SKM-1 (cell line): ENCODE measurements at regions not wholly inside any gene's neighbourhood (a gene's known extent, or its start where the extent isn't known, plus 50 kb on each side); places are given as distances from the start of the nearest gene placed in this dataset.
"Not testable (repeated sequence)": the region's sequence is repeated elsewhere in the genome, so short reads cannot be mapped to it uniquely, and the experiment has no call there.

Experiments
- DNase-seq: peaks from one replicate; lab custom pipeline; 2025; ENCODE audit not compliant: unreplicated experiment; lab: John Stamatoyannopoulos, UW

- DNase-seq: no peak
These were observed 1360.4 kb downstream of the BRINP3 start for GRCh38 chr1:189117072-189117770.

DNA sequence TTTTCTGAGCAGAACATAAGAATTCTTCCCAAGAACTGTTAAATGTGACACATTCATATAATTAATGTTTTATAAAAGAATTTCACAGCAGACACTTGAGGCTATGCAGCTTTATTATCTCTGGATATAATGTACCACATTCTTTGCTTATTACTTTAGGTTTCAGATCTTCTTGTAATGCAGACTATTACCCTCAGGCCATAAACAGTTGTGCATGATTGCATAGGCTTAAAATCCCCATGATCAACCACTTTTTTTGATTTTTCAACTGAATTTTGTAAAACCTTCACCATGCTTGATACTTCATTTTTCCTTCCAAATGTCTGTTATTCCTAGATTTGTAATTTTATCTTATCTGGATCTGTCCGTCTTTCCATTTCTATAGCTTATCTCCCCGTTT, 1355.7 kb downstream of the BRINP3 start:
- no peak for DNase-seq

- DNase-seq: no peak
These were observed 1352.0 kb downstream of the BRINP3 start for GRCh38 chr1:189125694-189126093.

GRCh38 chr1:189131576-189131975, 1346.1 kb downstream of the BRINP3 start:
- no peak for DNase-seq

DNA sequence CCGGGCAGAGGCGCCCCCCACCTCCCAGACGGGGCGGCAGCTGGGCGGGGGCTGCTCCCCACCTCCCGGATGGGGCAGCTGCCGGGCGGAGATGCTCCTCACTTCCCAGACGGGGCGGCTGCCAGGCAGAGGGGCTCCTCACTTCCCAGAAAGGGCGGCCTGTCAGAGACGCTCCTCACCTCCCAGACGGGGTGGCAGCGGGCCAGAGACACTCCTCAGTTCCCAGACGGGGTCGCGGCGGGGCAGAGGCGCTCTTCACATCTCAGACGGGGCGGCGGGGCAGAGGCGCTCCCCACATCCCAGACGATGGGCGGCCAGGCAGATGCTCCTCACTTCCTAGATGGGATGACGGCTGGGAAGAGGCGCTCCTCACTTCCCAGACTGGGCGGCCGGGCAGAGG, 1337.9 kb downstream of the BRINP3 start:
- not testable (repeated sequence) for DNase-seq

- DNase-seq: no peak
These were observed 1336.6 kb downstream of the BRINP3 start for GRCh38 chr1:189141056-189141455.

DNA sequence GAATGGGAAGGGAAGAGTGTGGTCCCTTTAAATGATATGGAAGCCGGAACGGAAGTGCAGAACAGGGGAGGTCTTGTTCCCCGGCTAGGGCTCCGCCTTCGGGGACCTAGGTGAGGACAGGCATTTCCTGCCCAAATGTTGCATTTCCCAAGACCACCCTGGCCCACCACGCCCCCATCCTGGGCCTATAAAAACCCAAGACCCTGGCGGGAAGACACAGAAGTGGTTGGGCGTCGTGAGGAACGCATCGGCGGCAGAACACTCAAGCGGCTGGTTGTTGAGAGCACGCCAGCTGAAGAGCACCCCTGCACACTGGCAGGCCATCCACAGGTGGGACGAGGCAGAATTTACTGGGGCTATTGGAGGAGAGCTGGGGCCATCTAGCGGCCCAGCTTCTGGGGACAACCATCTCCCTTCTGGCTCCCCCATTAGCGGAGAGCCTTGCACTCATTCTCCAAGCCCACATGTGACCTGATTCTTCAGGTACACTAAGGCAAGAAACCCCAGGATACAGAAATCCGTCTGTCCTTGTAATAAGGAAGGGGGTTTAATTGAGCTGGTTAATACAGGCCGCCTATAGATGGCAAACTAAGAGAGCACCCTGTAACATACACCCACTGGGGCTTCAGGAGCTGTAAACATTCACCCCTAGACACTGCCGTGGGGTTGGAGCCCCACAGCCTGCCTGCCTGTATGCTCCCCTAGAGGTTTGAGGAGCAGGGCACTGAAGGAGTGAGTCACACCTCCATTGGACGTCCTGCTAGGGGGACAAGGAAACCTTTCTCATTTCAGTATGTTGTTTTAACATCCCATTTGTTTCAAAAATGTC, 1327.9 kb downstream of the BRINP3 start:
- no peak for DNase-seq

DNA sequence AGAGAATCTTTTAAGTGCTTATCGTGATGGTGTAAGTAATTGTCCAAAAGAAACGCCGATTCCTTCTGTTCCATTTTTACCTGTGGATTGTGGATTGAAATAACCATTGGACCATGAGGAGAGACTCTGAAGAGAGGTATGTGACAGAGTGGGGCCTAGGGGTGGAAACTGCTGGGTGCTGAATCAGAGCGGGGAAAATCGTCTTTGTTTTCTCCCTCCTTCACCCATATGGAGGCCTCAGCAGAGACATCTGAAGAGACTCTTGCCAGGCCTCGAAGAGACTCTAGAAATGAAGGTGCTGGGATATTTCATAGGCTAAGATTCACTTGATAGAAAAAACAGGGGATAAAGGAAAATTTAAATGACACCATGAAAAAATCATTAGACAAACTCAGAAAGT, 1327.0 kb downstream of the BRINP3 start:
- DNase-seq: no peak

DNA sequence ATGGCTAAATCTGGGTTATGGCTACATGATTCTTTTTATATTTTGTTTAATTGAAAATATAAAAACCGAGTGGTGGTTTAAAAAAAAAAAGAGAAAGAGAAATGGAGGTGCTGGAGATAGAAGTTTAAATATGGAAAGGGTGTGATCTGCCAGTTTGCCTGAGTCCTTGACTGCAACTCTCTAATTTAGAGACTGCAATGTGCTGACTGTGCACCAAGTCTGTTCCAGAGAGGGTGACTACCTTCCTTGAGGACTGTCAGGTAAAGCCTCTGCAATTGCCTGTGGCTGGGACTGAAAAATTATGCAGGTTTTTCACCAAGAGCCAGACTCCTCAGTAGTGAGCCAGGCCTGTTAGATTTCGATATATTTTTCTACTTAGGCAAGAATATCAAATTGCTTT, 1326.3 kb downstream of the BRINP3 start:
- DNase-seq: no peak

DNA sequence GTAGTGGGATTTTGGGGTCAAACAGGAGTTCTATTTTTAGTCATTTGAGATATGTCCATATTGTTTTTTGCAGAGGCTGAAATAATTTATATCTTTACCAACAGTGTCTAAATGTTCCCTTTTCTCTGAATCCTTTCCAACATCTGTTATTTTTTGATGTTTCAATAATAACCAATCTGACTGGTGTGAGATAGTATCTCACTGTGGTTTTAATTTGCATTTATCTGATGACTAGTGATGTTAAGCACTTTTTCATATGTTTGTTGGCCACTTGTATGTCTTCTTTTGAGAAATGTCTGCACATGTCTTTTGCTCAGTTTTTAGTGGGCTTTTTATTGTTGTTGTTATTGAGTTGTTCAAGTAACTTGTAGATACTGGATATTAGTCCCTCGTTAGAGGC, 1325.0 kb downstream of the BRINP3 start:
- DNase-seq: no peak

DNA sequence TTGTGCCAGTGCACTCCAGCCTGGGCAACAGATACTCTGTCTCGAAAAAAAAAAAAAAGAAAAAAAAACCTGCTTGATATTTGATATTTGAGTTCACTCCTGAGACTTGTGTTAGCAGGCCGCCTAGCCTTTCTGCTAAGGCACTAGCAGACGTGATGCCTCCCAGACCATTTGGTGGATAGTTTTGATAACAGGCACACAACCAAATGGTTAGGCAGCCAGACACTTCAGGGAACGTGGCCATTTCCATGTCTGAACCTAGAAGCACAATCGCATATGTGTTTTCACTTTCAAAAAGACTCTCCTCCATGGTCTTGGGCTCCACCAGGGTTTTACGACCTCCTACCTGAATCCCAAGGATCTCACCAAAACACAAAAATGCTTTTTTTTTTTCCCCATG, 1319.5 kb downstream of the BRINP3 start:
- DNase-seq: no peak

- DNase-seq: no peak
These were observed 1301.8 kb downstream of the BRINP3 start for GRCh38 chr1:189175889-189176288.

GRCh38 chr1:189180057-189180456, 1297.6 kb downstream of the BRINP3 start:
- no peak for DNase-seq

DNA sequence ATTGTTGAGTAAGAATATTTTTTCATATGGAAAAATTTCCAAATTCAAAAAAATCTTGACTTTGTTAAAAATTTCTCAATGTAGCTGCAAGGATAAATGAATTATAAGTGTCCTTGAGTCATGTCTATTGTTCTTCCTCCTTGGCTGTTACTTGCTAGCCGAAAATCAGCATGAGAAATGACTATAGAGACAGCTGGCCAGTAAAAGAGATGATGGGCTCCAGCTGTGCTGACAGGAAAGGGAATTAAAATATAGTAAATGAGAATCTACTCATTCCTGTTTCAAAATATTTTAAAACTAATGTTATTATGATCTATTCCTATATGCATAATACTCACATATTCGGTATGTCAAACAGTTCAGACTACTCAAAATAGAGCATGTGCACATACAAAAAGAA, 1292.6 kb downstream of the BRINP3 start:
- no peak for DNase-seq

GRCh38 chr1:189192741-189193520, 1284.7 kb downstream of the BRINP3 start:
- DNase-seq: no peak

DNA sequence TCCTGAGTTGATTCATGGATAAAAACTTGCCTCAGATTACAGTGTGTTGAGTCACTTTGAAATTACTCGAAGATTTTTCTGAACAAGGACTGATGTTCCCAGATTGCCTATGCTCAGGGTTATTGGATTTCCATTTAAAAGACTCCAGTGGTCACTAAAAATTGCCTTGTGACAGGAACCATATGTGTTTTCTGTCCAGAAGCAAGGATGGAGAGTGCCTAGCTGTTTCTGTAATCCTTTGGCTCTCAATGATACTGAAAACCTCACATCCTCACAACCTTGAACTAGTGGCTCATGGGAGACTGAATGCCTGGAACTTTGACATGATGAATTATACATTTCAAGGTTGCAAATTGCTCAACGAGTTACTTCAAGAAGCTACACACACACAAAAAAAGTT, 1271.8 kb downstream of the BRINP3 start:
- no peak for DNase-seq

- no peak for DNase-seq
These were observed 1271.0 kb downstream of the BRINP3 start for GRCh38 chr1:189206617-189207016.

DNA sequence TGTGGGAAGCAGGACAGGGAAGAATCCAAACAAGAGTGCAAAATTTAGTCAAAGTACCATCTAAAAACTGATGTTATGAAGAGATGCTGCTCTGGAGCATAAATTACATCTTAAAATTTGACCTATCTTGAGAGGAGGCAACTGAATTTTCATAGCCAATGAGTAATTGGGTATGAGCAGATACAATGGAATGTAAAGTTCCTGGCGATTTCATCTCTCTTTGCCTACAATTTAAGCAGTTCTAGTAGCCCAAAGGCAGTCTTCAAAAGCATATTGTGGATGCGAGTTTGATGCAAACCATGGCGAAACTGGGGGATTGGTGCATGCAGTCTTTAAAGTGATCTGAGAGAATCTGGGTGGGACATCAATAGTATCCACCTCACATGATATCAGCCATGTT, 1265.9 kb downstream of the BRINP3 start:
- DNase-seq: no peak

DNA sequence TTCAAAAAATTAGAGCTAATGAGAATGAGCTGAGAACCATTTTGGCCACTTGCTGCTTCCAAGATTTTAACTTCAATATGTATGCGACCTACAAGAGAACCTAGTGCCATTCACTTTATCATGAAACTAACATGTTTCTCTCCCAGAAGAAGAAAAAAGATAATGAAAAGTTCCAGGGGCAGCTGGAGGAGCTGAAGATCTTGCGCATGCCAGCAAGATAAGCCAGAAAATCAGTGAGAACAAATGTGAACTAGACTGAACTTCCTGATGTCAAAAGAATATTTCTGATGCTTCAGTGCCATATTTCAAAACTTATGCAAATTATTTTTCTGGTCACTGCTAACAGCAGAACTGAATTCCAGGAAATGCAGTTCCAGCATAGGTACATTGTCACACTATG, 1265.1 kb downstream of the BRINP3 start:
- DNase-seq: no peak

GRCh38 chr1:189216886-189217285, 1260.8 kb downstream of the BRINP3 start:
- no peak for DNase-seq

DNA sequence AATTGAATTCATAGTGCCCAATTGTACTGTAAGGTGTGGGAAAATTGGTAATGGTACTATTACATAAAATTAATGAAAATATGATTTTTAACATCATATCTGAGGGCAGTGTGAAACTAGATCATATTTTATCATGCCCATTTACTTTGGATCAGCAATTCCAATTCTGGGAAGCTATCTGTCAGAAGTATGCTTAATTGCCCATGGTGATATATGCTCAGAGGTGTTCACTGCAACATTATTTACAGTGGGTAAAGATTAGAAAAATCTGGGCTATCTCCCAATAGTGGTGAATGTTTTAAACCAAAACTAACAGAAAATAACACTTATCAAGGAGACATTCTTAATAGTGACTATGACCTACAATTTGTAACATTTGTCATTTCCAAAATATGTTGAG, 1260.0 kb downstream of the BRINP3 start:
- no peak for DNase-seq

DNA sequence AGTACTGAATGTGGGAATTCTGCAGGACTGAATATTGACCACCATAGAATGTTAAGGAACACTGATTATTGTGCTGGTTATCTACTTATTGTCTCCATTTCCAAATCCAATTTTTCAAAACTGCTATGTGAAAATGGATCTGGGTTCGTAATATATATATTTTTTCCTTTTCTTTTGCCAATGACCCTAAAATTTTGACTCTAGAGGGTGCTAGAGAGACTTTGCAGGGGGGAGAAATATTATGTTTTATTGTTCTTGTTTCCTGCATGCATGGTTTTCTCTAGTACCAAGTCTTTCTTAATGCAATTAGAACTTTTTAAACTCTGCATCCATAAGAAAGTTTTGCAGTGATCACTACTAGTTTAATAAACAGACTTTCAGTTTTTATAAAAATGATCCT, 1256.9 kb downstream of the BRINP3 start:
- no peak for DNase-seq
